Upper lobe of left lung (tissue), 4 donors: ENCODE measurements at regions not wholly inside any gene's neighbourhood (a gene's known extent, or its start where the extent isn't known, plus 50 kb on each side); places are given as distances from the start of the nearest gene placed in this dataset.

Source experiments
- EP300 ChIP-seq, 4 donors: sonication (generic); formaldehyde crosslinking; IDR thresholded peaks; one replicate each; pipeline ENCODE4 v1.5.1; 2017; ENCODE audit warnings: antibody characterized with exemption in 4 of 4, control low read depth in 2 of 4
- POLR2A ChIP-seq, 4 donors: fragments of 450-650 bp; IDR thresholded peaks; one replicate each; pipeline ENCODE4 v1.5.1; 2016 to 2017; ENCODE audit warnings: antibody characterized with exemption in 4 of 4, mild to moderate bottlenecking in 2 of 4
- POLR2AphosphoS5 ChIP-seq, 2 donors: sonication (generic); formaldehyde crosslinking; IDR thresholded peaks; one replicate each; pipeline ENCODE4 v1.5.1; 2017; ENCODE audit warnings: antibody characterized with exemption in 2 of 2
- TF ChIP-seq, protein P1 (sequence below), 6 experiments: fragments of 450-650 bp in 4 of 6; fragments of 200-600 bp in 2 of 6; sonication (generic) in 2 of 6; IDR thresholded peaks; one replicate each; pipeline ENCODE4 v1.5.1; 2016 to 2019; ENCODE audit warnings: antibody characterized with exemption in 6 of 6

DNA sequence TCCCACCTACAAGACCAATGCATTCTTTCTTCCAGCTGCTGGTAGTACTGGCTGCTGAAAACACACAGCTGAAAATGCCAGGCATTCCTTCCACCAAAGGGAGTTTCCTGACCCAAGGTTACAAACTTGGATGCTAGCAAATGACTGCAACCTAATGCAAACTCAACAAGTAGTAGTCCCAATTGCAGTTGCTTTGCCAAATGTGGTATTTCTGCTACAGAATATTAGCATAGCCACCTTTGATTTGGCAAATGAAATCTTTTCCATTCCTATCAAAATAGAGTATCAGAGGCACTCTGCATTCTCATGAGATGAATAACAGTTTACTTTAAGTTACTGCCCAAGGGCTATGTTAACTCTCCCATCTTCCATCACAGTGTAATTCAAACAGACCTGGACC is 172.0 kb upstream of the ARHGAP42 start:
- TF ChIP-seq POLR2AphosphoS5 (IDR thresholded peaks at IDR 0.05) (no peak), EP300 (IDR thresholded peaks at IDR 0.05) (no peak), POLR2A (IDR thresholded peaks at IDR 0.05) (no peak)
- TF ChIP-seq, protein P1, sequence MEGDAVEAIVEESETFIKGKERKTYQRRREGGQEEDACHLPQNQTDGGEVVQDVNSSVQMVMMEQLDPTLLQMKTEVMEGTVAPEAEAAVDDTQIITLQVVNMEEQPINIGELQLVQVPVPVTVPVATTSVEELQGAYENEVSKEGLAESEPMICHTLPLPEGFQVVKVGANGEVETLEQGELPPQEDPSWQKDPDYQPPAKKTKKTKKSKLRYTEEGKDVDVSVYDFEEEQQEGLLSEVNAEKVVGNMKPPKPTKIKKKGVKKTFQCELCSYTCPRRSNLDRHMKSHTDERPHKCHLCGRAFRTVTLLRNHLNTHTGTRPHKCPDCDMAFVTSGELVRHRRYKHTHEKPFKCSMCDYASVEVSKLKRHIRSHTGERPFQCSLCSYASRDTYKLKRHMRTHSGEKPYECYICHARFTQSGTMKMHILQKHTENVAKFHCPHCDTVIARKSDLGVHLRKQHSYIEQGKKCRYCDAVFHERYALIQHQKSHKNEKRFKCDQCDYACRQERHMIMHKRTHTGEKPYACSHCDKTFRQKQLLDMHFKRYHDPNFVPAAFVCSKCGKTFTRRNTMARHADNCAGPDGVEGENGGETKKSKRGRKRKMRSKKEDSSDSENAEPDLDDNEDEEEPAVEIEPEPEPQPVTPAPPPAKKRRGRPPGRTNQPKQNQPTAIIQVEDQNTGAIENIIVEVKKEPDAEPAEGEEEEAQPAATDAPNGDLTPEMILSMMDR (IDR thresholded peaks at IDR 0.05): no peak
